ENCODE measurements at regions not wholly inside any gene's neighbourhood (a gene's known extent, or its start where the extent isn't known, plus 50 kb on each side); places are given as distances from the start of the nearest gene placed in this dataset.
"Not testable (repeated sequence)": the region's sequence is repeated elsewhere in the genome, so short reads cannot be mapped to it uniquely, and the experiment has no call there.

DNA sequence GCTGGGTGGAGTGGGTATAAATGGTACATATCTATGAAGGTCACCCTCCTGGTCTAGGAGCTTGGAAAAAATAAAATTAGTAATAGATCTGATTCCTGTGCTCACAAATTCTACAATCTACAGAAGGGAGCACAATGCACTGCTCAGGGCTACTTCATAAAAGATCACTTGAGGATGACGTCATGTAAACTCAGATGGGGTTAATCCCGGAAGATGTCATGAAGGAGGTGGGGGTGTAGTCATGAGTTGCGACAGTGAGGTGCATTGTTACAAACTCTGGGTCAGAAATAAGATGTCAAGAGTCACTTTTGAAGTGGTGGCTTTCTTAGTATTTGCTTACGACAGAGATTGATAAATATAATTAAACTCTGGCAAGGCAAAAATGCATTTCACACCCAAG, 68.2 kb downstream of the LHX9 start:
- no peak for DNase-seq

DNA sequence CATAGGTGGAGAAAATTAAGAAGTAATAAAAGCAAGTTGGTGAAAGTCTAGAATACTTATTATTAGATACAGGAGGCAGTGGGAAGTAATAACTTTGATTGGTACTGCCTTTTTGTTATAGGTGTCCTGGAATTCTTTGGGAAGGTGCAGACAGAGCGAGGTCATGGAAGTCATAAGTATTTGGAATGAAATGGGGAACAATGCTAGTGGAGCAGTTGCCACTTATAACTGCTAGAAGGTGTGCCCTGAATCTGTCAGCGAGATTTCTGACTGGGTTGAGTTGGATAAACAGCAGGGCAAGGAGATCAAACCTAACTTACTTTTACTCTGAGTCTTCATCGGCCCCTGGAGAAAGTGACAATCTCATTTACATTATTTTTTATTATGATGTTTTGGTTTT, 69.6 kb downstream of the LHX9 start:
- no peak for DNase-seq

- no peak for DNase-seq
Measured at GRCh38 chr1:197987294-197987693, 70.1 kb downstream of the LHX9 start.

- not testable (repeated sequence) for DNase-seq
Measured at GRCh38 chr1:197988581-197988980, 71.4 kb downstream of the LHX9 start.

DNA sequence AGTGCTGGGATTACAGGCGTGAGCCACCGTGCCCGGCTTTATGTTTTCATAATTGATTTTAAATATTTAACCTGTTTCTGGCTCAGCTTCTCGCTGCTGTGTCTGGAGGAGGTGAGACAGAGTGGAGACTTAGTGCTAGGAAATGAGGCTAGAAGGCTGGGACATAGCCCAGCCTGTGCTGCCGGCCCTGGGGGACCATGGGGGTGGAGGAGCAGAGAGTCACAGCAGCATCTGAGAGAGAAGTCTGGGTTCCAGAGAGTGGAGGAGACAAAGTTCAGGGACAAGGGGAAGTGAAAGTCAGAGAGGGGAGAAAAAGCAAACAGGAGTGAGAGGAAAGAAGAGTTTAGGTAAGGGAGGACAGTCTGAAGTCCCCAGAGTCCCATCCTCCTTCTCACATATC, 71.9 kb downstream of the LHX9 start:
- no peak for DNase-seq

DNA sequence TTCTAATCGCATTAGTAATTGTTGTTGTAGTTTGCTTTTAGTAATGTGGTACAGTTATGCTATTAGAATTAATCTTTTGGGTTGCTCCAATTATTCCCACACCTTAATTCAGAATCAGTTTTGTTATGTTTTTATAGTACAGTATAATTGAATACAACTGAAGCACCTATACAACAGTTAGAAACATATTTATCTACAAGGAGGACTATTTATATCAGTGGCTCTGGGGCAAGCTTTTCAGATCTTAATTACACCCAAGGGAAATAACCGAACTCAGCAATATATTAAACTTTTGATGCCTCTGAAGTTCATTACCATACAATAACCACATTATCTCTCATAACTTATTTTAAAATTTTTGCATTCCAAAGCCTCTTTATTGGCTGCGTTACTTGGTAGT, 74.4 kb downstream of the LHX9 start:
- DNase-seq: no peak

- DNase-seq: no peak
Measured at GRCh38 chr1:197994907-197995407, 77.8 kb downstream of the LHX9 start.

- no peak for DNase-seq
Measured at GRCh38 chr1:197995408-197996258, 78.5 kb downstream of the LHX9 start.

DNA sequence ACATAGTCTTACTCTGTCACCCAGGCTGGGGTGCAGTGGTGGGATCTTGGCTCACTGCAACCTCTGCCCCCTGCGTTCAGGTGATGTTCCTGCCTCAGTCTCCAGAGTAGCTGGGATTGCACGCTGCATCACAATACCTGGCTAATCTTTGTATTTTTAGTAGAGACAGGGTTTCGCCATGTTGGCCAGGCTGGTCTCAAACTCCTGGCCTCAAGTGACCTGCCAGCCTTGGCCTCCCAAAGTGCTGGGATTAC, 79.0 kb downstream of the LHX9 start:
- DNase-seq: not testable (repeated sequence)

DNA sequence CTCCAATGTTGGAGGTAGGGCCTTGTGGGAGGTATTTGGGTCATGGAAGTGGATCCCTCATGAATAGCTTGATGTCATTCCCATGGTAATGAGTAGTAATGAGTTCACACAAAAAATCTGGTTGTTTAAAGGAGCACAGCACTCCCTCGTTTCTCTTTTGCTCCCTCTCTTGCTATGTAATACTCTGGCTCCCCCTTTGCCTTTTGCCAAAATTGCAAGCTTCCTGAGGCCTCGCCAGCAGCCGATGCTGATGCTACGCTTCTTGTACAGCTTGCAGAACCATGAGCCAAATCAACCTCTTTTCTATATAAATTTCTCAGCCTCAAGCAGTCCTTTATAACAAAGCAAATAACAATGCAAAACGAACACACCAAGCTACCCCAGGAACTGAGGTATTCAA, 80.9 kb downstream of the LHX9 start:
- DNase-seq: no peak

DNA sequence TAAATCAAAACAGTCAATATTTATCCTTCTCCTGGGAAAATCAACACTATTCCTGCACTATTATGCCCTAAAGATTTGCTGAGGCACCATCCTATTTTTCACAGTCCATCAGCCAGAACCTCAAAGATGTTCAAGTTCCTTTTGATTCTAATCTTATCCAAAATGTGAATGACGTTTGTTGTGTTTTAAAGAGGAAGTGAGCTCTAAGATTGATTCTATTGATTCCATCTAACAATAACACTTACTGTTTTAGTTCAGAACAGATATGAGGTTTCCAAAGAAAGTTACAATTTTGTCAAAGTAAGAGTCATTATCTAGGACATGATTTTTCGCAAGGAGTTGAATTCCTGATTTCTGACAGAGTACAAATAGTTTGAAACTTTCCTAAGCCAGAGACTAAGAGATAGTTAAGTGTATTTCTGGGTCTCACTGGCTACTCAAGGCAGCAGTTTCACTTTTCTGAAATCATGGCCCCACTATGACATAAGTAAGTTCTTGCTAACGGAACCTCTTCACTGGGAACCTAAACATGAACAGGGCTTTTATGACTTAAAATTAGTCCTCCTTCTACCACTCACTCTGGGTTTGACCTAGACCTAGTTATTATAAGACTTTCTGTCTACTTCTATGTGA, 84.7 kb downstream of the LHX9 start:
- DNase-seq: no peak

- DNase-seq: no peak
Measured at GRCh38 chr1:198003468-198003867, 86.3 kb downstream of the LHX9 start.

- DNase-seq: no peak
Measured at GRCh38 chr1:198007011-198007410, 89.8 kb downstream of the LHX9 start.

GRCh38 chr1:198007687-198008607, 90.8 kb downstream of the LHX9 start:
- DNase-seq: no peak

GRCh38 chr1:198014355-198014754, 97.2 kb downstream of the LHX9 start:
- no peak for DNase-seq

DNA sequence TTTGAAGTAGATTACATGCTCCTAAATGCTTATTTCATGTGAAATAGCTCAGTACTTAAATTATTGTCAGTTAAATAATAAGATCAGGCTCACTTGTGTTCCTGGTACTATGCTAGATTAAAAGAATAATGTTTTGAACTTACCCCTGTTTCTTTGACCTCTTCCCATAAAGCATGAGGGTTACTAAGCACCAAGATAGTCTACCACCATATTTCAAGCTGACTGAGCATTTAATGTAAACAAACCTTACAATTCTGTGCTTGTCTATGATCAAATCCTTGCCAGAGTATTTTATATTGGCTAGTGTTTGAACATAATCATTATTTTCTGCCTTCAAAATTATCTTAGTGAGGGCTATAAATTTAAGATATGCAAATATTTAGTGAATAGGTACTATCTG, 98.1 kb downstream of the LHX9 start:
- no peak for DNase-seq

- DNase-seq: no peak
Measured at GRCh38 chr1:198018529-198018928, 101.4 kb downstream of the LHX9 start.

GRCh38 chr1:198019126-198019525, 102.0 kb downstream of the LHX9 start:
- DNase-seq: no peak

GRCh38 chr1:198024336-198024735, 107.2 kb downstream of the LHX9 start:
- DNase-seq: no peak

GRCh38 chr1:198024782-198025181, 107.6 kb downstream of the LHX9 start:
- peak; percentile 1 to 13 for DNase-seq

GRCh38 chr1:198030682-198031081, 113.5 kb downstream of the LHX9 start:
- no peak for DNase-seq

DNA sequence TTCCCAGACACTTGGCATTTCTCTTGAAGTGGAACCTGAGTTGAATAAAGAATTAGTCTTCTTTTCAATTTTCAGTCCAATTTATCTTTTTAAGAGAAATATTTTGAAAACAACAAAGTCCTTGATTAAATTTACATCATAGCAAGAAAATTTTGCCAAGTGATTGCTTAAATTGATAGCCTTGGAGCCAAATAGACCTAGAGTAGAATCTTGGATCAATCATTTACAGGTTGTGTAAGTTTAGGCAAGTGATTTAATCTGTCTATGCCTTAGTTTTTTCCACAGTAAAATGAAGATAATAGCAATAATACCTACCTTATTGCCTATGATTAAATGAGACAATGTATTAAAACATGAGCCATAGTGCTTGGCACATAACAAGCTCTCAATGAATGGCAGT, 113.9 kb downstream of the LHX9 start:
- no peak for DNase-seq

- no peak for DNase-seq
Measured at GRCh38 chr1:198032668-198033067, 115.5 kb downstream of the LHX9 start.

DNA sequence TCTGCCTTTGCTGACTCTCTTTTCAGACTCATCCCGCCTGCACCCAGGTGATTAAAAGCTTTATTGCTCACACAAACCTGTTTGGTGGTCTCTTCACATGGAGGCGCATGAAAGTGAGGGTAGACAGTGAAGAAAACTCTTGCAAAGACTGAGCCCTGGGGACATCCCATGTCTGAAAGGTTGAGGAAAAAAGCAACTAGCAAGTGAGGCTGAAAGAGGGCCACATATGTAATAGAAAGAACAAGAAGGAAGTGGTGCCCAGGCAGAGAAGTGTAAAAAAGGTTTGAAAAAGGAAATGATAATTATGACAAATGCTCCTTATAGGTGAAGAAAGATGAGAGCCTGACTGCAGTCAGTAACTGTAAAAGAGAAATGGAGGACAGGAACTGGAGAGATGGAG, 115.9 kb upstream of the NEK7 start:
- DNase-seq: no peak

Data from SHP77 (cell line).